Muscle of arm (tissue), 1 donor: ENCODE measurements at regions not wholly inside any gene's neighbourhood (a gene's known extent, or its start where the extent isn't known, plus 50 kb on each side); places are given as distances from the start of the nearest gene placed in this dataset.
"Not testable (repeated sequence)": the region's sequence is repeated elsewhere in the genome, so short reads cannot be mapped to it uniquely, and the experiment has no call there.

Experiments
- DNase-seq: peaks from one replicate; pipeline ENCODE4 v3.0.0-alpha.2; 2013

DNA sequence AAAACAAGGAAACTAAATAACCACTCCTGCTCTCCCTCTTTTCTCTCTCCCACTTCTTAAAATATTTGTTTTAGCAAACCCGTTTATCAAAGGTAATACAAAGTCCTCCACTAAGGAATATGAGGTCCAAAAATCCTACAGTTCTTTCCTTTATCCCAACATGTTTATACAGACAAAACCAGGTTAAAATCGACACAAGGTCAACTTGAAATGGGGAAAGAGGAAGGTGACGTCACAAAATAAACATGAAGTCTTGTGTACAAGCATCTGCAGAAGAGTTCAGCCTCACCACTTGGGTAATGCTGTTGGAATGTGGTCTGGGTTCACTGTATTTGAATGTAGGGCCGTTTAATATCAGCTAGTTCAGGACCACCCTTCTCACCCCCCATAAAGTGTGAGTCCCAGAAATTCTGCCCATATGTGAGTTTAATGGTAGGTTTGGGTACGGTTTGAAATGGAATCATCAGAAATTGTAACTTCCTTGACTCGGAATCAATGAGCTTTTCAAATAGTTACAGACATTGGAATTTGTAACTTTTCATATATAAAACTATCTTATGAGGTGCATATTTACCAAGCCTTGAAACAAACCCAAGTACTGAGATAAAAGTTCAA lies 120.0 kb upstream of the SLC38A2 start:
- DNase-seq = no peak

DNA sequence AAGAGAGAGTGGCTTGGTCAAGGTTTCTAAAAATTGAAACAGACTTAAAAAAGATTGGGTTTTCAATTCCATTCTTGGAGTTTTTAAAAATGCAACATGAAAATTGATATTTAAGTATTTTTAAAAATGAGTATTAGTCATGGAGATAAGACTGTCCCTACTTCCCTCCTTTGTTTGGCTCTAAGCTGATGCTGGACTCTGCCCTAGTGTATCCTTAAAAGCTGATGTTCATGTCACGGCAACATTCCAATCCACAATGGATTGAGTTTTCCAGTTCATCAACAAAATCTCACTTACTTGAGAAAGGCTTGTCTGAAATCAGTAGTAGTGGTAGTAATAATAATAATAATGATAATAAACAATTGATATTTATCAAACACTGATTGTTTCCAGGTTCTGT lies 119.0 kb upstream of the SLC38A2 start:
- no peak for DNase-seq

DNA sequence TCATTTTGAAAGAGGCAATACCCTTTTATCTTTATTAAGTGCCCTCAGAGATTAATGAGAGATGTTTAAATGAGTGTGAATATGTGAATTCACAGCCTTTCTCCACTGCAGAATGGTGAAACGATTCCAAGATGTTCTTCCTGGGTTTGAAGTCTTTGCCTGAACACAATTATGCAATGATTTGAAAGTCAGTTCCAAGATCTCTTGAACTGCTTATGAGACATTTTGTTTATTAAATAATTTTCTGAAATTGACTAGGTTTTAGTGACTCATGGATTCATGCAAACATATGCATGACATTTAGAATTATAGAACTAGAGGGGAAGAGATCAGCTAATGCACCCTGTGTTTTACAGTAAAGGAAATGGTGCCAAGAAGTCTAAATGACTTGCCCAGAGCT lies 118.1 kb upstream of the SLC38A2 start:
- no peak for DNase-seq

DNA sequence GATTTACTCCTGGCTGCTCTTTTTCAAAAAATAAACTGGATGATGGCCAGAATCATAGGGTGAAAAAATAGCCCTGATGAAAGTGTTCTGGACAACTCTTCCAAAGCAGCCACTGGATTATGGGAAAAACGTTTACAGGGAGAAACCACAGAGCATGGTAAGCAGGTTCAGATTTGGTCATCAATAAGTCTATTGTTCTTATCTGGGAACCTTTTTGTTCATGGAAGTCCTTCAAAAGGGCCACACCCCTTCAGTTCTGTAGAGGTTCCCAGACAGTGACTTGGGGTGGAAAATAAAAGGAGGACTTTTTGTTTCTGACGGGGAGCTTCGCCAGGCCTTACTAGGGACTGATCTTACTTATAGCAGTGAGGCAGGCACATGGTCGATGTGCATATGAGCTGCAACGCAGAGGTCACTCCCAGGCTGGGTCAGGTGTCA lies 117.4 kb upstream of the SLC38A2 start:
- no peak for DNase-seq

DNA sequence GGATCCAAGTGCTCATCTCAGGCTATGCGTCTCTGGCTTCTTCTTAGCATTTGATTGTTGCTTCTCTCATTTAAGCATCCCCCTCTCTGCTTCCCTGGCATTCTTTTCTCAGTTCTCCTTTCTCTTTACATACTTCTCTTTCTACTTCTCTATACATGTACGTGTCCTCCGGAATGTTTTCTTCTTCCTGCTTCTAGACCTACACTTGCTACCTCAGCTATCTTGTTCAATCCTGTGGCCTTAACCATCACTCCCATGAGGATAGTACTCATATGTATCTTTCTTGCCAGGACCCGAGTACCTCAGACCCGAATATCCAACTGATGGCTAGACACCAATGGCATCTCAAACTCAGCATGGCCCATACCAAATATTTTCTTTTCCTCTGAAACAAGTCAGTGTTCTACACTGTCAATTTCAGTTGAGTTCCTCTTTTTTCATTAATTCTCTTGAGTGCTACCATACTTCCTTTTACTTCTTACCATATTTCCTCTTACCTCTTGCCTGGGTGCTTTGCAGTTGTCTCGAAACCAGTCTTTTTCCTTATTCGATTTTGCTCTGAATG lies 115.1 kb upstream of the SLC38A2 start:
- DNase-seq = no peak

- DNase-seq = no peak
These were observed 114.0 kb upstream of the SLC38A2 start for GRCh38 chr12:46486588-46486987.

GRCh38 chr12:46485853-46486252 lies 113.3 kb upstream of the SLC38A2 start:
- no peak for DNase-seq

DNA sequence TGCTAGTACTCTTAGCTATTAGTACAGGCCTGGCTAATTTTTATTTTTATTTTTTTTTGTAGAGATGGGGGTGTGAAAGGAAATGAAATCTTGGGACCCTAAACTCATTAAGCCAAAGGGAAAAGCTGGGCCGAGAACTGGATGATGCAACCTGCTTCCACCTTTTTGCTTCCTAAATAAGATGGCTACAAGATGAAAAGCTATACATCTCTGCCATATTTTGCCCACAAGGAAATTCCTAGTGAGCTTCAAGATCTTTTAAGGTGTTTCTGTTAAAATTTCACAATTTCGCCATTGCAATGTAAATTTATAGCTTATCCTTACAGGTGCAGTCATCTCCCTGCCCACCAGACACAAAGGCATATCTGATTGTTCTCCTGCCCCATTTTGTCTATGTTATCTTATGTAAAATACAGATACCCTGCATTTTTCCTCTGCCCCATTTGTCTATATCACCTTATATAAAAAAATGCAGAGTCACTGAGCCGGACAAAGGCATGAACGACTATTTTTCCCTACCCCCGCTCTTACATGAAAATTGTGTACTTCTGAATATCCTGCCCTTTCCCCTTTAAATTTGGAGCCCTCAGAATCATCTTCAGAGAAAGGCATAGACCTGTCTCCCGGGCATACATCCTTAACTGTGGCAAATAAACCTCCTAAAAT lies 112.0 kb upstream of the SLC38A2 start:
- no peak for DNase-seq

- no peak for DNase-seq
These were observed 111.2 kb upstream of the SLC38A2 start for GRCh38 chr12:46483572-46484395.

DNA sequence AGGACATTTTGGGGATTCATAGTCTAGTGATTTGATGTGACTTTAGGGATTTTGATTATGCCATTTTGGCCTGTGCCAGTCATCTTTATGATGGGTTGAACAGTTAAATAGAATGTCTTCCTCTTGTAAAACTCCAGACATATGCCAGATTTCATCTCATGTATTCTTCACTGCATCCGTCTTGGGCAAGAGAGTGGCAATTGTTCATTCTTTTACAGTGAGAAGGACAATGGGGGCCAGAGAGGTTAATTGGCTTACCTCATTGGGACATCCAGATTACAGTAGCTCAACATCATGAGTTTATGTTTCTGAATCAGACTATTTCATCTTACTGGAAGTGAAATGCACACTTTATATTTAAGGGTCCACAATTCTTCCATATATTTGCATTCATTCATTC lies 108.2 kb upstream of the SLC38A2 start:
- DNase-seq = no peak

DNA sequence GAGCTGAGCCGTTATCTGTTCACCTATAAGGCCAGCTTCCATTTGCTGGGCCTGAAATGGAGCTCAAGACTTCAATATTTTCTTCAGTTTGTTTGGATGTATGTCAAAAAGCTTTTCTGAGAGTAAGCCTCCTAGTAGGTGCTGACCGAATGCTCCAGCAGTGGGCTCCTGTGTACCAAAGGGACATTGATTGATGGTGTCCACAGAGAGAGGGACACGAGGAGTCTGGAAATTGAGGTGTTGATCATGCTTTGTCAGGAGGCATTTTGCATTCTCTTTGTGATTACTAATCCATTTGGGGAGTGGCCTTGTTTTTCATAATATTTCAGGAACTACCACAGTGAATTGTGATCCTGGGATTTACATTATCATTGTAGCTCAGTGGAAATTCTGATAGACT lies 107.7 kb upstream of the SLC38A2 start:
- DNase-seq = no peak

GRCh38 chr12:46478123-46478522 lies 105.5 kb upstream of the SLC38A2 start:
- DNase-seq = no peak

DNA sequence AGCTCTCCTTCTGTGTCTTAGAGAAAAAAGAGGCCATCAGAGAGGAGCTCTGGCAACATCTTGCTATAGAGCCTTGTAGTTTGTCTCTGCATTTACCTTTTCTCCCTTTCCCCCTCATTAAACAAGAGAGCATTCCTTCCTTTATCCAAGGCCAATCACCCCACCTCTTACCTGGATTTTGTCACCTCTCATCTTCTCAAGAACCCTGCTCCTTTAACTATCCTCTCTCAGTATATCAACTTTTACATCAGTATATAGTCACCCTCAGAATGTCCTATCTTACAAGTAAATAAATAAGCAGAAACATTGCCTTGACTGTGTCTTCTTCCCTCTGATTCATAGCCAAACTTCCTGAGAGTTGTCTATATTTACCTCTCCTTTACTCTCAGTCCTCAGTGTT lies 105.0 kb upstream of the SLC38A2 start:
- no peak for DNase-seq

- DNase-seq = no peak
These were observed 103.5 kb upstream of the SLC38A2 start for GRCh38 chr12:46475972-46476645.

GRCh38 chr12:46474385-46474784 lies 101.8 kb upstream of the SLC38A2 start:
- DNase-seq = not testable (repeated sequence)

DNA sequence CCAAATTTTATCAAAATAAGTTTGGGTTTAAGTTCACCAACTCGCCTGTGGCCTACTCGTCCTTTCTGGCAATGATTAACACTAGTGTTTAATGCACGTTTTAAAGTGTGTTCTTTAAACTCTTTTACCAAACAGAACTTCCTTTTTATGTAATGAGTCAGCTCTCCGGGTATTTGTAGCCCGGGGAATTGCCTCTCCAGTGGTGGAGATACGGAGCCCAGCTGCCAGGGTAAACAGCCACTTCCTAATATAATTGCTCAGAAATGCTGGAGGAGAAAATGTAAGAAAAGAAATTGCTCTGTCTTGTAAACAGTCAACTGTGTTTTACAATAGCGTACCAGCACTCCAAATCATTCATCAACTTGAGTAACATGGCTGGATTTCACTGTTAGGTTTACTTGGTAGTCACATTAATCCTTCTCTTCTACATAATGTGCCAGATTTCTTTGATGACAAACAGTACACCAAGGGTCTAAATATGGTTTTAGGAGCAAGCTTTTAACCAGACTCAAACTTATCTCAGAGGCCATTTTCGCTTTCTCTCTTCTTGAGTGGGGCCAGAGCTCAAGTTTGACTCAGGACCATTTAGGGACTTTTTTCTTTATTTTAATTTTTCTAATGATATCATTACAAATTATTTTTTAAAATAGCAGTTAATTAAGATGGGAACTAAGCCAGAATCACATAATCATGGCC lies 101.2 kb upstream of the SLC38A2 start:
- DNase-seq = no peak

DNA sequence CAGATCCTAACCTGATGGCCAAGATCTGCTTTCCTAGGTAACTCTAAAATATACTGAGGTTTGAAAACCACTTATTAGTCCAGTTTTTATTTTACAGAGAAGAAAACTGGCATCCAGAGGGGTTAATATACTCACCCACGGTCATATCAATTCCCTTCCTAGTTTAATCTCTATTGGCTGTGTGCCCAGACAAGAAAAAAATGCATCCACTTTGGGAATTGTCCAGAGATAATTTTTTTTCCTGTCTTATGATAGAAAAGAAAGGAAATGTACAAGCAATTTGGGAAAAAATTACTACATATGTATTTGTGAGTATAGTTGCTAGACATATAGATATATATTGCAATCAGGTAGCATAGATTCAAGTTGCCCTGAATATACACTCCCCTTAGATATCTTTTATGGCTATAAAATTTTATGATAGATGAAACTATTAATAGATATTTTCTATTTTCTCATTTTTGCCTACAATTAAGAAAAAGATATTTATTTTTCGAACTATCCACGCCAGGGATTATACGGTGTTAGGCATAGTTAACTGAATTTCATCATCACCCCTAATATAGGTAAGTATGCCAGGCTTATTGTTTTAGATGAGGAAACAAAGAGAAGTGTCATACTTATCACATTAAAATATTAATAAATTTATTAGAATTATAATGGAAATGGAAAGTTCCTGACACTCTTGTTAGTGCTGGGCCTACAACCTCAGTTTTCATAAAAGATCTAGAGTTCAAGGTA lies 100.5 kb upstream of the SLC38A2 start:
- no peak for DNase-seq

DNA sequence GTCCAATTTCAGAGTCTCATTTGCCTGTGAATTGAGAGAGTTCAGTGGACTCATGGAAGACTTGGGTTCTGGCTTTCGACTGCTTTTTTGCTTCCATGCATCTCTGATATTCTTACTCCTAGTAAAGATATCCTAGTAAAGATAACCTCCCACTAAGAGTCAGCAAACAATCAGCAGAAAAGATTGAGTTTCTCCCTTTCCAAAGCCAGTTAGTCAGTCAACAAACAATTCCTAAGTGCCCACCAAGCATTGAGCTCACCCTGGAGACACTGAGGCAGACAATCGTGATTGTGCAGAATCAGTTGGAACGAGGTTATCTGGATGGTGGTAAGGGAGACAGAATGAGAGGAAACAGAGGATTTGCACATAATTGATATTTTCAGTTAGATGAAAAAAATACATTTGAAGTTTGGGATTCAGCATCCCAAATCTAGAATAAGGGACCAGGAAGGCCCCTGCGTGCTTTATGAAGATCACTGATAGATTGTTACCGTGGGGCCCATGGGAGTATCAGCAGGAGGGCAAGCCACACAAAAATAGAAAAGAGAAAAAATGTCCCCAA lies 99.7 kb upstream of the SLC38A2 start:
- DNase-seq = no peak

DNA sequence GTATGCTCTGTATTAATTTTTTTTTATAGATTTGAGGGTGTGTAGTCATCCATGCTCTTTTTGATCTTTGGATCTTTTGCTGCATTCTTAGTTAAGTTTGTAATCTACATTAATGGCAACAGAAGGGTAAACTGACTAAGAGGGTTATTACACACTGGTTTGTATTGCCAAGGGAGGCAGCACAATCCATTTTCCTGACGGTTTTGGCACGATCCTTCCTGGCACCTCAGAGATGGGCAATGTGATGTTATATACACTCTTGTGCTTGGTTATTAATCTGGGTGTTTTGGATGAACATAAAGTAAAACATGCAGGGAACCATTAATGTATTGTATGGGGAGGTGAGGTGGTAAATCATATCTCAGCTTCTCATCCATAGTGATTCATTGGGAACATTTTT lies 98.8 kb upstream of the SLC38A2 start:
- no peak for DNase-seq

GRCh38 chr12:46470975-46471374 lies 98.4 kb upstream of the SLC38A2 start:
- DNase-seq = no peak
